Mucosa of descending colon (tissue), 3 donors: ENCODE measurements at regions not wholly inside any gene's neighbourhood (a gene's known extent, or its start where the extent isn't known, plus 50 kb on each side); places are given as distances from the start of the nearest gene placed in this dataset.

Source experiments
- ATAC-seq: fragments of 200-7000 bp; cut with Tn5 transposase; one replicate; pipeline ENCODE4 v1.9.1; 2020; ENCODE audit warnings: mild to moderate bottlenecking, moderate library complexity
- DNase-seq, 3 donors: peaks; one replicate each; pipeline ENCODE4 v3.0.0-alpha.2; 2020
- H3K36me3 ChIP-seq: fragments of 200-600 bp; one replicate; pipeline ENCODE4 v1.8.0; 2021; ENCODE audit warnings: low read depth, mild to moderate bottlenecking
- H3K4me1 ChIP-seq: fragments of 200-600 bp; one replicate; pipeline ENCODE4 v1.8.0; 2021; ENCODE audit warnings: low read depth, mild to moderate bottlenecking
- H3K4me3 ChIP-seq: fragments of 200-600 bp; one replicate; pipeline ENCODE4 v1.8.0; 2021; ENCODE audit warnings: mild to moderate bottlenecking
- H3K9me3 ChIP-seq: fragments of 200-600 bp; one replicate; pipeline ENCODE4 v1.8.0; 2021; ENCODE audit warnings: mild to moderate bottlenecking
- intact Hi-C, 2 donors: fragments of 100-400 bp; cut with DNase I in 1 of 2; cut with micrococcal nuclease in 1 of 2; formaldehyde crosslinking; loops; one replicate each; pipeline versions ENCODE4 v1.11.0 to v1.11.1; 2022; cut with DNase I, micrococcal nuclease
- TF ChIP-seq, protein P1 (sequence below): fragments of 200-600 bp; IDR thresholded peaks from one replicate; pipeline ENCODE4 v1.8.0; 2022; ENCODE audit warnings: antibody characterized with exemption, mild to moderate bottlenecking
- donor health status: DM: no; HTN: no; CAD: no; lungs with moderate emphysema.
- donor health status: DM: no; HTN: no; CAD: no.
- donor health status: DM: no; HTN: yes; CAD: no.

GRCh38 chr5:42360056-42360455 lies 63.2 kb upstream of the GHR start:
- Histone ChIP-seq H3K9me3 (no peaks in the 10 kb centered on the region), H3K4me1 (no peaks in the 10 kb centered on the region), H3K4me3 (no peak overlapping the region), H3K36me3 (no peaks in the 10 kb centered on the region)
- DNase-seq (no peak), ATAC-seq (no peak)
- TF ChIP-seq, protein P1, sequence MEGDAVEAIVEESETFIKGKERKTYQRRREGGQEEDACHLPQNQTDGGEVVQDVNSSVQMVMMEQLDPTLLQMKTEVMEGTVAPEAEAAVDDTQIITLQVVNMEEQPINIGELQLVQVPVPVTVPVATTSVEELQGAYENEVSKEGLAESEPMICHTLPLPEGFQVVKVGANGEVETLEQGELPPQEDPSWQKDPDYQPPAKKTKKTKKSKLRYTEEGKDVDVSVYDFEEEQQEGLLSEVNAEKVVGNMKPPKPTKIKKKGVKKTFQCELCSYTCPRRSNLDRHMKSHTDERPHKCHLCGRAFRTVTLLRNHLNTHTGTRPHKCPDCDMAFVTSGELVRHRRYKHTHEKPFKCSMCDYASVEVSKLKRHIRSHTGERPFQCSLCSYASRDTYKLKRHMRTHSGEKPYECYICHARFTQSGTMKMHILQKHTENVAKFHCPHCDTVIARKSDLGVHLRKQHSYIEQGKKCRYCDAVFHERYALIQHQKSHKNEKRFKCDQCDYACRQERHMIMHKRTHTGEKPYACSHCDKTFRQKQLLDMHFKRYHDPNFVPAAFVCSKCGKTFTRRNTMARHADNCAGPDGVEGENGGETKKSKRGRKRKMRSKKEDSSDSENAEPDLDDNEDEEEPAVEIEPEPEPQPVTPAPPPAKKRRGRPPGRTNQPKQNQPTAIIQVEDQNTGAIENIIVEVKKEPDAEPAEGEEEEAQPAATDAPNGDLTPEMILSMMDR = no peak
- intact Hi-C loops = no loop called here

DNA sequence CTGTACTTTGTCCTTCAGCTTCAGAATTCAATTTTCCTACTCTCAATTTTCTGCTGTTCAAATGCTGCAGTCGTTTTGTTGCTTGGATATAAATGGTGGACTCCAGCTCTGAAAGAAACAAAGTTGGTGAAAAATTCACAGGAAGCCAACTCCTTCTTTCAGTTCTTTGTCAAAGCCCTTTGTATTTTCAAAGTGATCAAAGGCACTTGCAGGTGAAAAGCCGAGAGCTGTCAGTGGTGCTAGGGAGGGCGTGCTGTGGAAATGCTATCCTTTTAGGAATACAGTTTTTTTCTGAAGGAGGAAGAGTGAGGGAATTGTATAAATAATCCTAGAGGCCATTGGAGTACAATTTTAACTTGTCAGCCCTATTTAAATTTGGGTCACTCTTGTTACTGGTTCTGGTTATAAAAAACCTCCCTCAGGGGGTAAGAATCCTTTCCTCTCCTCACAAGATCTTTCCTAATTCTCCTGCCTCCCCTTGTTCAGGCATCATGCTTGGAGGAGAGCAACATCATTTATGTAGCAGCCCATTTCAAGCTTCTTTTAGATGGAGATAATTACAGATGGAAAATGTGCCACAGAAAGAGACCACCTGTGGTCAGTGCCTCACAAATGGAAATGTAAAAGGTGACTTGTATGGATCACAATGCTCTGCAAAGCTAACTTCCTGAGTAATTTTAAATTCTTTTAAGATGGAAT lies 62.5 kb upstream of the GHR start:
- intact Hi-C loops = no loop called here
- H3K4me3 ChIP-seq = no peak overlapping the region
- H3K4me1 ChIP-seq = no peaks in the 10 kb centered on the region
- H3K9me3 ChIP-seq = no peaks in the 10 kb centered on the region
- ATAC-seq (no peak), DNase-seq (no peak)
- TF ChIP-seq, protein P1 = no peak
- no peaks in the 10 kb centered on the region for H3K36me3 ChIP-seq

DNA sequence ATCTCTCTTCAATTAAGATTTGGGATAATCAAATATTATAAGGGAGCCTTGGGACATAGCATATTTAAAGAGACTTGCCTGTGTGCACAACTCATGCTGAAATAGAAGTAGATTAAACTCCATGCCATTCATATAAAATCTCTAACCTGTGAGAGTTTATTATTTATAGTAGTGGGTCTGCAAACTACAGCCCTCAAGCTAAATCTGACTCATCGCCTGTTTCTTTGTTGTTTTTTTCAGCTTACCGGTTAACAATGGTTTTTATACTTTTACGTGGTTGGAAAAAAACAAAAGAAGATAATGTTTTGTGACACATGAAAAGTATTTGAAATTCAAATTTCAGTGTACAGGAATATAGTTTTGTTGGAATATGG lies 61.9 kb upstream of the GHR start:
- intact Hi-C loops = no loop called here
- no peak for DNase-seq
- no peaks in the 10 kb centered on the region for H3K36me3 ChIP-seq
- H3K4me1 ChIP-seq = no peaks in the 10 kb centered on the region
- TF ChIP-seq, protein P1 = no peak
- no peak overlapping the region for H3K4me3 ChIP-seq
- no peaks in the 10 kb centered on the region for H3K9me3 ChIP-seq
- ATAC-seq = no peak

GRCh38 chr5:42366051-42366450 lies 57.2 kb upstream of the GHR start:
- ATAC-seq (no peak), DNase-seq (no peak)
- Histone ChIP-seq H3K9me3 (no peaks in the 10 kb centered on the region), H3K4me3 (no peak overlapping the region), H3K4me1 (no peaks in the 10 kb centered on the region), H3K36me3 (no peaks in the 10 kb centered on the region)
- TF ChIP-seq, protein P1 = no peak
- intact Hi-C loops = no loop called here
